Left colon (tissue), 2 donors: ENCODE measurements at regions not wholly inside any gene's neighbourhood (a gene's known extent, or its start where the extent isn't known, plus 50 kb on each side); places are given as distances from the start of the nearest gene placed in this dataset.
"Not testable (repeated sequence)": the region's sequence is repeated elsewhere in the genome, so short reads cannot be mapped to it uniquely, and the experiment has no call there.

Experiments
- ATAC-seq: fragments of 200-7000 bp; cut with Tn5 transposase; one replicate; pipeline ENCODE4 v1.9.1; 2020; ENCODE audit warnings: mild to moderate bottlenecking, moderate library complexity
- DNase-seq, 2 donors: peaks; one replicate each; pipeline ENCODE4 v3.0.0-alpha.2; 2020
- intact Hi-C, 2 donors: fragments of 100-400 bp; cut with DNase I in 1 of 2; cut with micrococcal nuclease in 1 of 2; formaldehyde crosslinking; loops; one replicate each; pipeline versions ENCODE4 v1.11.2 to v1.14.0; 2022; cut with DNase I, micrococcal nuclease
- donor health status: DM: no; HTN: no; CAD: no.
- donor health status: DM: yes; HTN: yes; CAD: no.

GRCh38 chr12:65696227-65696626 lies 128.1 kb upstream of the HMGA2 start:
- intact Hi-C loops: no loop called here
- no peak for ATAC-seq

GRCh38 chr12:65699251-65699650 lies 125.0 kb upstream of the HMGA2 start:
- no peak for ATAC-seq
- no peak for DNase-seq
- intact Hi-C loops: no loop called here

More at GRCh38 chr12:65696227-65696626, 128.1 kb upstream of the HMGA2 start:
- DNase-seq: no peak

- intact Hi-C loops: no loop called here
- no peak for ATAC-seq
- no peak for DNase-seq
Measured at GRCh38 chr12:65703176-65703575, 121.1 kb upstream of the HMGA2 start.

- DNase-seq (no peak), ATAC-seq (no peak)
- intact Hi-C loops: no loop called here
Measured at GRCh38 chr12:65705380-65705876, 118.9 kb upstream of the HMGA2 start.

GRCh38 chr12:65707051-65707450 lies 117.2 kb upstream of the HMGA2 start:
- ATAC-seq: no peak
- DNase-seq: no peak
- intact Hi-C loops: no loop called here

- no peak for ATAC-seq
- no peak for DNase-seq
- intact Hi-C loops: no loop called here
Measured at GRCh38 chr12:65712260-65713004, 111.9 kb upstream of the HMGA2 start.

- intact Hi-C loops: no loop called here
Measured at GRCh38 chr12:65715961-65716360, 108.3 kb upstream of the HMGA2 start.

GRCh38 chr12:65720136-65721130 lies 103.8 kb upstream of the HMGA2 start:
- no peak for ATAC-seq
- no peak for DNase-seq
- intact Hi-C loops: no loop called here

More at GRCh38 chr12:65715961-65716360, 108.3 kb upstream of the HMGA2 start:
- DNase-seq (no peak), ATAC-seq (no peak)

GRCh38 chr12:65721541-65722190 lies 102.6 kb upstream of the HMGA2 start:
- intact Hi-C loops: no loop called here
- no peak for ATAC-seq
- no peak for DNase-seq

- DNase-seq (no peak), ATAC-seq (no peak)
- intact Hi-C loops: no loop called here
Measured at GRCh38 chr12:65725376-65725775, 98.9 kb upstream of the HMGA2 start.

- no peak for ATAC-seq
- intact Hi-C loops: no loop called here
- DNase-seq: no peak
Measured at GRCh38 chr12:65728455-65728847, 95.8 kb upstream of the HMGA2 start.

GRCh38 chr12:65728848-65729793 lies 95.2 kb upstream of the HMGA2 start:
- DNase-seq (peak in 1 of 2 donors; percentile 6), ATAC-seq (peak; percentile 58)
- intact Hi-C loops: no loop called here

GRCh38 chr12:65731771-65732170 lies 92.5 kb upstream of the HMGA2 start:
- intact Hi-C loops: no loop called here
- no peak for DNase-seq
- ATAC-seq: no peak

GRCh38 chr12:65733643-65734042 lies 90.6 kb upstream of the HMGA2 start:
- DNase-seq, intact Hi-C loops, ATAC-seq: not testable (repeated sequence)

GRCh38 chr12:65734226-65734625 lies 90.1 kb upstream of the HMGA2 start:
- DNase-seq: no peak
- intact Hi-C loops: no loop called here
- ATAC-seq: no peak

- ATAC-seq (no peak), DNase-seq (no peak)
- intact Hi-C loops: no loop called here
Measured at GRCh38 chr12:65739606-65740005, 84.7 kb upstream of the HMGA2 start.

GRCh38 chr12:65740506-65740872 lies 83.8 kb upstream of the HMGA2 start:
- DNase-seq (no peak), ATAC-seq (no peak)
- intact Hi-C loops: no loop called here

GRCh38 chr12:65740873-65741600 lies 83.2 kb upstream of the HMGA2 start:
- intact Hi-C loops: no loop called here
- DNase-seq (peak; percentile 69 to 88), ATAC-seq (peak; percentile 100)
